PC-3 (cell line): ENCODE measurements at regions not wholly inside any gene's neighbourhood (a gene's known extent, or its start where the extent isn't known, plus 50 kb on each side); places are given as distances from the start of the nearest gene placed in this dataset.
"Not testable (repeated sequence)": the region's sequence is repeated elsewhere in the genome, so short reads cannot be mapped to it uniquely, and the experiment has no call there.

Experiments used
- ATAC-seq: fragments of 200-7000 bp; cut with Tn5 transposase; 2 replicates; pipeline ENCODE4 v1.9.1; 2020; ENCODE audit warnings: mild to moderate bottlenecking, moderate library complexity
- BruUV-seq: library from RNA; stranded (reverse); fragments of 400-500 nt; replicated peaks from 2 replicates; lab custom pipeline; 2021; lab: Mats Ljungman, UMichigan
- CTCF ChIA-PET: fragments of 300-600 bp; sonication (Branson Sonifier 250); formaldehyde crosslinking; loops from one replicate; lab custom pipeline; 2022; ENCODE audit warnings: antibody characterized with exemption; lab: Charles Lee
- POLR2A ChIA-PET: fragments of 300-600 bp; sonication (Branson Sonifier 250); formaldehyde crosslinking; loops from one replicate; lab custom pipeline; 2022; ENCODE audit warnings: antibody characterized with exemption; ENCODE audit not compliant: unreplicated experiment; lab: Charles Lee
- DNase-seq: peaks from one replicate; pipeline ENCODE4 v3.0.0-alpha.2; 2015
- H2AFZ ChIP-seq: fragments of 300-600 bp; sonication (generic); 2 replicates; pipeline ENCODE4 v1.6.0; 2016; ENCODE audit warnings: antibody characterized with exemption, low read length
- H3F3A ChIP-seq: fragments of 300-600 bp; sonication (generic); one replicate; pipeline ENCODE4 v1.6.0; 2017; ENCODE audit warnings: antibody characterized with exemption, low read length, control low read depth, mild to moderate bottlenecking; ENCODE audit not compliant: unreplicated experiment
- H3K27ac ChIP-seq: fragments of 300-600 bp; sonication (generic); 2 replicates; pipeline ENCODE4 v1.5.1; 2016; ENCODE audit warnings: mild to moderate bottlenecking, low read length
- H3K27me3 ChIP-seq: fragments of 300-600 bp; sonication (generic); 2 replicates; pipeline ENCODE4 v1.6.1; 2016; ENCODE audit warnings: low read length, mixed read lengths
- H3K36me3 ChIP-seq: fragments of 300-600 bp; sonication (generic); 2 replicates; pipeline ENCODE4 v1.6.1; 2016; ENCODE audit warnings: low read depth, mixed run types, low read length, mixed read lengths
- H3K4me1 ChIP-seq: fragments of 300-600 bp; sonication (generic); 2 replicates; pipeline ENCODE4 v1.5.1; 2016; ENCODE audit warnings: low read length; ENCODE audit not compliant: insufficient read depth
- H3K4me2 ChIP-seq: fragments of 300-600 bp; sonication (generic); 2 replicates; pipeline ENCODE4 v1.6.0; 2016; ENCODE audit warnings: low read length
- H3K4me3 ChIP-seq: fragments of 300-600 bp; sonication (generic); 2 replicates; pipeline ENCODE4 v1.5.1; 2016; ENCODE audit warnings: mild to moderate bottlenecking, low read length, mixed read lengths
- H3K79me2 ChIP-seq: fragments of 300-600 bp; sonication (generic); 2 replicates; pipeline ENCODE4 v1.6.1; 2017; ENCODE audit warnings: low read length, mixed read lengths
- H3K9ac ChIP-seq: fragments of 300-600 bp; sonication (generic); 2 replicates; pipeline ENCODE4 v1.6.0; 2016; ENCODE audit warnings: mild to moderate bottlenecking, low read length
- H3K9me2 ChIP-seq: fragments of 300-600 bp; sonication (generic); replicated peaks from 2 replicates; pipeline ENCODE4 v1.6.1; 2016; ENCODE audit warnings: mixed run types, low read length, mixed read lengths
- H3K9me3 ChIP-seq: fragments of 300-600 bp; sonication (generic); 2 replicates; pipeline ENCODE4 v1.6.1; 2016; ENCODE audit warnings: low read length, mixed read lengths
- H4K20me1 ChIP-seq: fragments of 300-600 bp; sonication (generic); 2 replicates; pipeline ENCODE4 v1.6.1; 2016; ENCODE audit warnings: low read length, mixed read lengths
- EZH2 ChIP-seq: fragments of 300-600 bp; sonication (generic); IDR thresholded peaks from one replicate; pipeline ENCODE4 v1.6.1; 2017; ENCODE audit warnings: antibody characterized with exemption, mild to moderate bottlenecking, low read length; ENCODE audit not compliant: unreplicated experiment
- EZH2phosphoT487 ChIP-seq: fragments of 300-600 bp; sonication (generic); IDR thresholded peaks from 2 replicates; pipeline ENCODE4 v1.6.1; 2018; ENCODE audit warnings: mild to moderate bottlenecking, antibody characterized with exemption, low read length, borderline replicate concordance
- intact Hi-C: fragments of 100-400 bp; cut with micrococcal nuclease; formaldehyde crosslinking; loops from 2 replicates; pipeline ENCODE4 v1.9.0; 2023
- TF ChIP-seq, protein P1 (sequence below): fragments of 300-600 bp; sonication (generic); conservative IDR thresholded peaks from 2 replicates; pipeline ENCODE4 v1.5.1; 2017; ENCODE audit warnings: antibody characterized with exemption, low read depth, mild to moderate bottlenecking, low read length

DNA sequence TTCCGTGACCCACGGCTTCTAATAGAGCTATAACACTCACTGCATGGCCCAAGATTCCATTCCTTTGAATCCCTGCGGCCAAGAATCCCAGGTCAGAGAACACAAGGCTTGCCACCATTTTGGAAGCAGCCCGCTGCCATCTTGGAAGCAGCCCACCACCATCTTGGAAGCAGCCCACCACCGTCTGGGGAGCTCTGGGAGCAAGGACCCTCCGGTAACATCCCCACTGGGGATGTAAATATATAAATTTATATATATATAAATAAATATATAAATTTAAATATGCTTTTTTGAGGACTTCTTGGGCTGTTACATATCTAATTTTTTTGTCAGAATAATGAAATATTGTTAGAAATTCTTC, 122.4 kb downstream of the FAM170A start:
- ChIA-PET POLR2A (no interaction called here), CTCF (no interaction called here)
- TF ChIP-seq, protein P1, sequence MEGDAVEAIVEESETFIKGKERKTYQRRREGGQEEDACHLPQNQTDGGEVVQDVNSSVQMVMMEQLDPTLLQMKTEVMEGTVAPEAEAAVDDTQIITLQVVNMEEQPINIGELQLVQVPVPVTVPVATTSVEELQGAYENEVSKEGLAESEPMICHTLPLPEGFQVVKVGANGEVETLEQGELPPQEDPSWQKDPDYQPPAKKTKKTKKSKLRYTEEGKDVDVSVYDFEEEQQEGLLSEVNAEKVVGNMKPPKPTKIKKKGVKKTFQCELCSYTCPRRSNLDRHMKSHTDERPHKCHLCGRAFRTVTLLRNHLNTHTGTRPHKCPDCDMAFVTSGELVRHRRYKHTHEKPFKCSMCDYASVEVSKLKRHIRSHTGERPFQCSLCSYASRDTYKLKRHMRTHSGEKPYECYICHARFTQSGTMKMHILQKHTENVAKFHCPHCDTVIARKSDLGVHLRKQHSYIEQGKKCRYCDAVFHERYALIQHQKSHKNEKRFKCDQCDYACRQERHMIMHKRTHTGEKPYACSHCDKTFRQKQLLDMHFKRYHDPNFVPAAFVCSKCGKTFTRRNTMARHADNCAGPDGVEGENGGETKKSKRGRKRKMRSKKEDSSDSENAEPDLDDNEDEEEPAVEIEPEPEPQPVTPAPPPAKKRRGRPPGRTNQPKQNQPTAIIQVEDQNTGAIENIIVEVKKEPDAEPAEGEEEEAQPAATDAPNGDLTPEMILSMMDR, result no peak
- no peak for TF ChIP-seq EZH2
- ATAC-seq (no peak), DNase-seq (no peak)
- BruUV-seq, result no TSS peak
- Histone ChIP-seq H3K9ac (no peak overlapping the region), H3K4me1 (no peaks in the 10 kb centered on the region), H3K9me3 (no peaks in the 10 kb centered on the region), H3K27me3 (no peaks in the 10 kb centered on the region), H3K9me2 (no peaks in the 10 kb centered on the region), H2AFZ (no peak overlapping the region), H3K79me2 (no peaks in the 10 kb centered on the region), H3K4me3 (no peak overlapping the region), H4K20me1 (no peaks in the 10 kb centered on the region), H3K4me2 (no peak overlapping the region), H3F3A (no peaks in the 10 kb centered on the region), H3K27ac (no peak overlapping the region), H3K36me3 (no peaks in the 10 kb centered on the region)
- intact Hi-C loops, result no loop called here

DNA sequence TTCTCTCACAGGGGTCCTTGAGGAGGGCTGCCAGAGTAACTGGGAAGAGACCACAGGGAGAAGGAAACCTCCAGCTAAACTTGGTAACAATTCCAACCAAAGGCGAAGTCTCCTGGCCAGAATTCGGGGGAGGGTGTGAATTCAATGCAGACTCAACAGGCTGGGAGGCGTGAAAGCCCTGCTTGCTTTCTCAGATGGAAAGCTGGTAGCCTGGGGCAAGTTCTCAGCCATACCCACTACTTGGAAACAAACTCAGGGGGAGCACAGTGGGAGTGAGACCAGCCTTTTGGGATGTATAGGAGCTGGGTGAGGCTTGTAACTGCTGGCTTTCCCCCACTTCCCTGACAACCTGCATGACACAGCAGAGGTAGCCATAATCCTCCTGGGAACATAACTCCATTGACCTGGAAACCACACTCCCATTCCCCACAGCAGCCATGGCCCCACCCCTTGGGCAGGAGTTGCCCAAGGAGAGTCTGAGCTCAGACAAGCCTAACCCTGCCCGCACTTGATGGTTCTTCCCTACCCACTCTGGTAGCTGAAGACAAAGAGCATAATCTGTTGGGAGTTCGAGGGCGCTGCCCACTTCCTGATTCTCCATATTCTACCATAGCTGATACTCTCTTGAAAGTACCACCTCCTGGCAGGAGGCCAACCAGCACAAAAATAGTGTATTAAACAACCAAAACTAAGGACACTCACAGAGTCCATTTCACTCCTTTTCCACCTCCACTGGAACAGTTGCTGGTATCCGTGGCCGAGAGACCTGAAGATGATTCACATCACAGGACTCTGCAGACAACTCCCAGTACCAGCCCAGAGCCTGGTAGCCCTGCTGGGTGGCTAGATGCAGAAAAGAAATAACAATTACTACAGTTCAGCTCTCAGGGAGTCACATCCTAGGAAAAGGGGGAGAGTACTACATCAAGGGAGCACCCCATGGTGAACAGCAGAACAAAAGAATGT, 123.8 kb downstream of the FAM170A start:
- Histone ChIP-seq H3K9me3 (no peaks in the 10 kb centered on the region), H3K27ac (no peak overlapping the region), H3K4me1 (no peaks in the 10 kb centered on the region), H3K79me2 (no peaks in the 10 kb centered on the region), H3K4me3 (no peak overlapping the region), H3K4me2 (no peak overlapping the region), H3K9me2 (no peaks in the 10 kb centered on the region), H4K20me1 (no peaks in the 10 kb centered on the region), H3K36me3 (no peaks in the 10 kb centered on the region), H3K27me3 (no peaks in the 10 kb centered on the region), H3F3A (no peaks in the 10 kb centered on the region), H2AFZ (no peak overlapping the region), H3K9ac (no peak overlapping the region)
- TF ChIP-seq, protein P1, result no peak
- TF ChIP-seq EZH2phosphoT487 (no peak), EZH2 (no peak)
- no peak for ATAC-seq
- ChIA-PET CTCF (no interaction called here), POLR2A (no interaction called here)
- intact Hi-C loops, result no loop called here
- no peak for DNase-seq
- no TSS peak for BruUV-seq

DNA sequence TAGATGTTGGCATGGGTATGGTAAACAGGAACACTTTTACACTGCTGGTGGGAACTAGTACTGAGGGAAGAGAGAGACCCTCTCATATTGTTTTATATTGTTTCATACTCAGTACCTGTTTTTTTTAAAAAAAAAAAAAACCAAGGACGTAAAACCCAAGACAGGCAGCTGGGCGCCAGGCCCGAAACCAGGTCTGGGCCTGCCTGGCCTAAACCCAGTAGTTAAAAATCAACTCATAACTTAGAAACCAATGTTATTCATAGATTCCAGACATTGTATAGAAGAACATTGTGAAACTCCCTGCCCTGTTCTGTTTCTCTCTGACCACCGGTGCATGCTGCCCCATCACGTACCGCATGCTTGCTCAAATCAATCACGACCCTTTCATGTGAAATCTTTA, 125.5 kb downstream of the FAM170A start:
- H3K27me3 ChIP-seq, H3K27ac ChIP-seq, H3K9me2 ChIP-seq, H3K79me2 ChIP-seq, DNase-seq, H2AFZ ChIP-seq, H3K36me3 ChIP-seq, H3K9me3 ChIP-seq, ATAC-seq, H4K20me1 ChIP-seq, CTCF ChIA-PET, H3K4me3 ChIP-seq, H3K9ac ChIP-seq, BruUV-seq, intact Hi-C loops, H3F3A ChIP-seq, H3K4me2 ChIP-seq, H3K4me1 ChIP-seq, POLR2A ChIA-PET: not testable (repeated sequence)
